Left cardiac atrium (tissue), 4 donors: ENCODE measurements at regions not wholly inside any gene's neighbourhood (a gene's known extent, or its start where the extent isn't known, plus 50 kb on each side); places are given as distances from the start of the nearest gene placed in this dataset.
A peak's percentile ranks its signal among the peaks of the same experiment; 100 is the strongest.
"Not testable (repeated sequence)": the region's sequence is repeated elsewhere in the genome, so short reads cannot be mapped to it uniquely, and the experiment has no call there.

Experiments
- ATAC-seq, 2 donors: fragments of 200-7000 bp; cut with Tn5 transposase; one replicate each; pipeline ENCODE4 v1.9.1; 2020; ENCODE audit warnings: mild to moderate bottlenecking in 2 of 2, moderate library complexity in 2 of 2
- DNase-seq: peaks from one replicate; pipeline ENCODE4 v3.0.0-alpha.2; 2020
- intact Hi-C, 2 donors: fragments of 100-400 bp; cut with DNase I; formaldehyde crosslinking; loops; one replicate each; pipeline versions ENCODE4 v1.14.1 to v1.15.1; 2022 to 2023
- donor health status: DM: no; HTN: yes; CAD: no.
- donor health status: DM: no; HTN: yes; CAD: no; lungs with severe emphysema.
- donor health status: DM: yes; HTN: yes; CAD: no.
- donor health status: Dilated cardiomyopathy.

DNA sequence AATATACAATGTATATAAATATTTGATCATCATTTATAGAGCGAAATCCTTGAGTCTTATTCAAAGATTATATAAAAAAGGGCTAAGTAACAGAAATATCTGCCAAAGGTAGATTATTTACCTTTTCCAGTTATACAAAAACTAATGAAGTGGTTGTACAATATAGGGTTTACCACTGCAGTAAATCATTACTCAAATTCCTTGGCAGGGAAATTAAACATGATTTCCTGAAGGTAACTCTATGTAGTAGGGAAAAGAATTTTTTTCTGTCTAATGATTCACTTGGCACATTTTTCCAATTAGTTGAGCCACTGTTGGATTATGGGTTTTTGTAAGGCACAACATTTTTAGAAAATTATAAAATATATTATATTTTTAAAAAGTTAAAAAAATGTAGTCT is 129.6 kb downstream of the NR2F2 start:
- intact Hi-C loops, result no loop called here
- DNase-seq, result no peak
- ATAC-seq, result no peak

DNA sequence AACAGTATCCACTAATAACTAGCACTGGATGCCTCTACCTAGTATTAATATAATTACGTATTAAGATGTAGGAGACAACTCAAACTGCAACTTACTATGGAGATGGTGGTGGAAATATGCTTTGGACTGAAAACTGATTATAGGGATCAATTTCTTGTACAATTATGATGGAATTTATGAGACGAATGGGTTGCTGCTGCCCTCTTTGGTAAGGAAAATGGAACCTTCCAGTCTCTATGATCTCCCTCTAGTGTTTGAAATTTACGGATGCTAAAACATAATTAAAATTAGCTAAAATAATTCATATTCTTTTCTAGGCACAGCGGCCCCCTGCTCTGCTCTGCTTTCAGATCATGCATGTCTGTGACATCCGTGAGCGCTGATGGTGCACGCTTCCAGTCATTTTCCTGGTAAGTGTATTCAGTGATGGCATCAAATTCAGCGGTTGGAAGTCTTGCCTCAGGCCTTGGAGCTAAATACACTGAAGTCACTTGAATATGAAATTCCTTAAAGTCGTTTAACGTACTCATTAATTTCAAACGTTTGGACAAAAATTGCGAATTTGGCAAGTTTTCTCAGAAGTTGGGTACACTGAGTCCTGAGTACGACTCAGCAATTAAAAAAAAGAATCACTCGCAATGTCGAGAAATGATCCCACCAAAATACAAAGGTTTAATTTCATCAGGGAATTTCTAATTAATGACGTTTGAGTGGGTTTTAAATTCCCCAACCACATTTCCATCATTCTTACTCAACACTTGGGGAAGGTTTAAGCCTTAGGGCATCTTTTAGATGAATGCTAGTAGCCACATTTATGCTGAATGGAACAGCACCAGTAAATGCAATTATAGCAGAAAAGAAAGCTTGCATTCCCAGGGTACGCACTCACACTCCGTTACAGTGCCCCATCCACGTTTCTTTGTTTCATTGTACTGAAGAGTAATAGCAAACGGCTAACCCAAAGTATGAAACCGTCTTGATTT is 132.6 kb downstream of the NR2F2 start:
- DNase-seq (no peak), ATAC-seq (no peak)
- intact Hi-C loops, result no loop called here

DNA sequence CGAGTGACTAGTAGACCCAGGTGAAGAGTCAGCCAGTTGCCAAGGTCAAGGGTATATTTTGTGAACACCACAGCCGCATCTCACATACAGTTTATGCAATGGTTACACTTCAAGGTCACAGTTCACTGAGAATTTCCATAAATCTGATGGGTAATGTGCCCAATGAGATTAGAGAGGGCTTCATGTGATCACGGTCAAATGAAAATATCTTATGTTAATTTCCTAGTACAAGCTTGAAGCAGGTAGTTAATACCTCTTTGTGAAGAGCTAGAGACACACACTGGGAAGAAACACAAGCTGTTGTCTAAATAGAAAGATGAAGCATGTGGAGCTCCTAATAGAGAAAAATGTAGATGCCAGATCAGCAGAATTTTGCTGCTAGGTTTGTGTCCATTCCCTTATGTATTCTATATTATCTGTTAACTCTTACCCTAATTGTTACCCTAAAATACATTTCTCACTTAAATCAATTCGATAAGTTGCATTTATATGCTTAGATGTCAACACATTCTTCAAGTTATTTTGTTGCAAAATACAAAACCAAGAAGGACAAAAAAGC is 136.0 kb downstream of the NR2F2 start:
- ATAC-seq (no peak), DNase-seq (no peak)
- intact Hi-C loops, result no loop called here

DNA sequence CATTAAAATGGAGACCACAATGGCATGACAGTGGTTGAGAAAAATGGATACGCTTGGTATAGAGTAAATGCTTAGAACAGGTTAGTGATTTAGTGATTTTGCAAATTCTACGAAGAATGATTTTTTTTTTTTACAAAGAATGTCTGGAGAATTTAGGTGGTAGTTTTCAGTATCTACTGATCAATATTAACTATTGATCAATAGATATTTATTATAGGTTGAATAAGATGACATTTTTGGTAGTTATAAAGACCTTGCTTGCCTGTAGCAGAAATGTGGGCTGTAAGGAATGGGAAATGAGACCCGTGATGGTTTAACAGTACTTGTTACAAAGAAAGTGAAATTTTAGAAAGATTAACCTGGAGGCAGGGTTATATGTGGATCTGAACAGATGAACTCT is 137.5 kb downstream of the NR2F2 start:
- intact Hi-C loops, result no loop called here
- ATAC-seq, result no peak
- no peak for DNase-seq

DNA sequence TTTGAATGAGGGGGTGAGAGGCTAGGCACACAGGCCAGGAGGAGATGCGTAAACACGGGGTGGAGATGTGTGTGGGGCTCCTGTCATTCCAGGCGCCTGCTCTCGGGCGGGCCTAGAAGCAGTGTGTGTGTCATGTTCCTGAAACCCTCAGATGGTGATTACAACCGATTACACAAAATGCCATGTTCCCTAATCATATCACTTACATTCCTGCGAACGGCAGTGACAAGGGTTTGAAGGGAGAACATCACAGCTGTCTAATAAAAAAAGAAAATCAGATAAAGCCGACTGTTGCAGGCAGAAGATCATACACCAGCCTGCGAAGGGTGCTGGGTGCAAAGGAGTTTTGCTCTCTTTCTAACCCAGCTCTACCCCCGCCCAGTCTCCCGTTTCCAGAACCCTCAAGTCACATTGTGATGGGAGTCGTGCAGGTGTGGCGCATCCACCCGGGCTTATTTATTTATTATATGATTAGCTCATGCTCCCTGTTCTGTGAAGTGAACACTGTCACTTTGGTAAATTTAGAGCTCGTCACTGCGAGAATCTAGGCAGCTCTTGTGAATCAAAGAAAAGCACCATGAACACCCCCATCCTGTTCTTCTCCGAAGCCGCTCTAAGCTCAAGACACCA is 140.3 kb downstream of the NR2F2 start:
- no peak for ATAC-seq
- intact Hi-C loops, result no loop called here
- no peak for DNase-seq

DNA sequence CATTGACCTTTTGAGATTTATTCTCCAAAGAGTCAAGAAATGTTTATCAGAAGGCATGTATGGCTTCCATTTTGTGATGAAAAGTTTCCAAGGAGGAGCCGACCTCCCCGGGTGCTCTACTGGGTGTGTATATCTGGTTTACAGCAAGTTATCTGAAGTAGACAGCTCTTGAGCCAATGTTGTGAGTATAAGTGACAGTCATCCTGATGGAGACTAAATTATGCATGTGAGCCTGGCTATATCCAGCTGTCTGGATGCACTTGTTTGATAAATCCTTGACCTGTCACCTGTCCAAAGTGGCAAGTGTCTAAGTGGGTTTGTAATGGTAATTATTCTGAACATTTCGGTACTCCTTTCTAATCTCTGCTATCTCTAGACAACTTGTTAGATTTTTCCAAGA is 142.2 kb downstream of the NR2F2 start:
- DNase-seq (no peak), ATAC-seq (peak in 1 of 2 donors; percentile 17)
- intact Hi-C loops, result no loop called here

DNA sequence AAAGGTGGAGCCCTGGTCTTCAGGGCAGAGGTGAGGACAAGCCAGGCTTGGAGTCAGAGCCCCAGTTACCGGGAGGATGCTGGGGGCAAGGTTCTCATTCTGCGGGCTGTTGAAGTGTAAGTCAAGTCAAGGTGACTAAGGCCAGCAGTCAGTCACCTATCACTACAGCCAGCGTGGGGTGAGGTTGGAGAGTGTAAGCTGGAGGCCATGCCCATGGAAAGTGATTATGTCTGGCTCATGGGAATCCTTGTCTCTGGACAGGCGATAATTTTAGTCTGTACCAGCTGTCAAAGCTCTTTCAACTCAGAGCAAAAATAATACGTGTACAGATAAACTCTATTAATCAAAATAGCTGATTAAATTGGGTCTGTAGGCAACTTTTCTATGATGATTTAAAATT is 143.1 kb downstream of the NR2F2 start:
- ATAC-seq (peak in 1 of 2 donors; percentile 49), DNase-seq (no peak)
- intact Hi-C loops, result no loop called here

DNA sequence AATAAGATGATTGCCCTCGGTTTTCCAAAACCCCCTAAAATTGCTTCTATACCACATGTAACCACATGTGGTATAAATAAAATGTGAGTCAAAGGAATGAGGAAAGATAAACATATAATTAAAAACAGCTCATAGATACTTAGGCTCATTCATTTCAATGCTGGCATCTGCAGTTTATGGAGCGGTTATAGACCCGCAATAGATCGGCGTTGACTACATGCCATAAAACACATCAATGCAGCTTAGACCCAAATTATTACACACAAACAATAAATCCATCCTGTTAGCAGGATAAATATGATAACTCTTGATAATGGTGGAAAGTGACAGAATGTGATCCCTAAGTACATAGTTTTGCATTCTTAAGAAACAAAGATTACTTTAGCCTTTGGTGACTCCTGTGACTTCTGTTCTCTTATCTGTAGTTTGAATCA is 143.7 kb downstream of the NR2F2 start:
- DNase-seq (no peak), ATAC-seq (no peak)
- intact Hi-C loops, result no loop called here

DNA sequence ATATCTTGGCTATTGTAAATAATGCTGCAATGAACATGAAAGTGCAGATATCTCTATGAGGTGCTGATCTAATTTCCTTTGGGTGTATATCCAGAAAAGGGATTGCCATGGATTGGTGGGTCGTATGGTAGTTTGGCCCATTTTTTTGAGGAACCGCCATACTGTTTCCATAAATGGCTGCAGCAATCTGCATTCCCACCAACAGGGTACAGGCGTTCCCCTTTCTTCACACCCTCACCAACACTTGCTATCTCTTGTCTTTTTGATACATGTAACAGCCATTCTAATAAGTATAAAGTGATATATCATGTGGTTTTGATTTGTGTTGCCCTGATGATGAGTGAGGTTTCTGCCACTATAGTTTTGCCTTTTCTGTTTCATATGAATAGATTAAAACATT is 146.7 kb downstream of the NR2F2 start:
- ATAC-seq, result no peak
- intact Hi-C loops, result no loop called here
- no peak for DNase-seq

DNA sequence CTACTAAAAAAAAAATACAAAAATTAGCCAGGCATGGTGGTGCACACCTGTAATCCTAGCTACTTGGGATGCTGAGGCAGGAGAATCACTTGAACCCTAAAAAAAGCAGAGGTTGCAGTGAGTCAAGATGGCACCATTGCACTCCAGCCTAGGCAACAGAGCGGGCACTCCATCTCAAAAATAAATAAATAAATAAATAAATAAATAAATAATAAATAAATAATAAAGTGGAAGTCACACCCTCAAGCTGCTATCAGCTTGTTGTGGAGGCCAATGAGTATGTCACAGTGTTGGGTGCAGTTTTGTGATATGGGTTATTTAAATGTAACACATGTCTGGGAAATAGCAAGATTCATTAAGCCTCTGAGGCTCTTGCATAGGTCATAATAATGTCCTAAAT is 153.9 kb downstream of the NR2F2 start:
- ATAC-seq, DNase-seq, intact Hi-C loops: not testable (repeated sequence)

DNA sequence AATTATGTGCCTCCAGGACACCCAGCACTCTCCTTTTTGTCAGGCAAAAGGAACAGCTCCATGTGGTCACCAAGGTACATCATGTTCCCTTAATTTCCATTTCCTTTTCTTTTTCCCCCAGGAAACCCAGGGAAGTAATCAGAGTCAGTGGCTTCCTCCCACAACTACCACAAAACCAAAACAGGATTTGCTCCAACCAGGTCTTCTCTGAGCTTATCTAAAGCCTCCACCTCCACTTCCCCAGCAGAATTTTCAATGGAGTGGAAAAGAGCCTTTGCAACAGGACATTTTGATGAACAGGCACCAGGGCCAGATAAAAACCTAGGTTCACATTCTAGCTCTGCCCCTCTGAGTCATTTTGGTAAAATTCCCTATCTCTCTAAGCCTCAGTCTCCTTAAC is 154.3 kb downstream of the NR2F2 start:
- intact Hi-C loops, result no loop called here
- ATAC-seq (no peak), DNase-seq (no peak)

DNA sequence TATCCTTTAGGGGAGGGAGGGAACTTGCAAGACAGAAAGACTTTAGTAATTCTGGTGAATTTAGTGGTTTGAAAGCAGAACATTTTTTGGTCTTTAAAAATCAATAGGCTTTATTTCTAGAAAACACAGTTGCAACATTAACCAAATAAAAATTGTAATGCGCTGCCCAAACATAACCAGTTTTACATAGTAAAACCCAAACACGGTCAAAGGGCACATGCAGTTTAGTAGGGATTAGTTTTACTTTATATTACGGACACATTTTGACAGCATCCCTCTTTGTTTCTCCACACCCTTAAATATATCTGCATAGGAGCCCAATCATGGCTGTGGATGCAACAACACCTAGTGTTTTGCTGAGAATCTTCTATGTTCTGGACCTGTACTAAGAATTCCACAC is 156.7 kb downstream of the NR2F2 start:
- no peak for ATAC-seq
- intact Hi-C loops, result no loop called here
- no peak for DNase-seq

DNA sequence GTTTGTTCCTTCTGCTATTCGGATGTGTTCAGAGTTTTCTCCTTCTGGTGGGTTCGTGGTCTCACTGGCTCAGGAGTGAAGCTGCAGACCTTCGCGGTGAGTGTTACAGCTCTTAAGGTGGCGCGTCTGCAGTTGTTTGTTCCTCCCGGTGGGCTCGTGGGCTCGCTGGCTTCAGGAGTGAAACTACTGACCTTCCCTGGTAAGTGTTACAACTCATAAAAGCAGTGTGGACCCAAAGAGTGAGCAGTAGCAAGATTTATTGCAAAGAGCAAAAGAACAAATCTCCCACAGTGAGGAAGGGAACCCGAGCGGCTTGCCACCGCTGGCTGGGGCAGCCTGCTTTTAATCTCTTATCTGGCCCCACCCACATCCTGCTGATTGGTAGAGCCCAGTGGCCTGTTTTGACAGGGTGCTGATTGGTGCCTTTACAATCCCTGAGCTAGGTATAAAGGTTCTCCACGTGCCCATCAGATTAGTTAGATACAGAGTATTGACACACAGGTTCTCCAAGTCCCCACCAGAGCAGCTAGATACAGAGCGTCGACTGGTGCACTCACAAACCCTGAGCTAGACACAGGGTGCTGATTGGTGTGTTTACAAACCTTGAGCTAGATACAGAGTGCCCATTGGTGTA is 160.7 kb downstream of the NR2F2 start:
- DNase-seq, intact Hi-C loops, ATAC-seq: not testable (repeated sequence)

DNA sequence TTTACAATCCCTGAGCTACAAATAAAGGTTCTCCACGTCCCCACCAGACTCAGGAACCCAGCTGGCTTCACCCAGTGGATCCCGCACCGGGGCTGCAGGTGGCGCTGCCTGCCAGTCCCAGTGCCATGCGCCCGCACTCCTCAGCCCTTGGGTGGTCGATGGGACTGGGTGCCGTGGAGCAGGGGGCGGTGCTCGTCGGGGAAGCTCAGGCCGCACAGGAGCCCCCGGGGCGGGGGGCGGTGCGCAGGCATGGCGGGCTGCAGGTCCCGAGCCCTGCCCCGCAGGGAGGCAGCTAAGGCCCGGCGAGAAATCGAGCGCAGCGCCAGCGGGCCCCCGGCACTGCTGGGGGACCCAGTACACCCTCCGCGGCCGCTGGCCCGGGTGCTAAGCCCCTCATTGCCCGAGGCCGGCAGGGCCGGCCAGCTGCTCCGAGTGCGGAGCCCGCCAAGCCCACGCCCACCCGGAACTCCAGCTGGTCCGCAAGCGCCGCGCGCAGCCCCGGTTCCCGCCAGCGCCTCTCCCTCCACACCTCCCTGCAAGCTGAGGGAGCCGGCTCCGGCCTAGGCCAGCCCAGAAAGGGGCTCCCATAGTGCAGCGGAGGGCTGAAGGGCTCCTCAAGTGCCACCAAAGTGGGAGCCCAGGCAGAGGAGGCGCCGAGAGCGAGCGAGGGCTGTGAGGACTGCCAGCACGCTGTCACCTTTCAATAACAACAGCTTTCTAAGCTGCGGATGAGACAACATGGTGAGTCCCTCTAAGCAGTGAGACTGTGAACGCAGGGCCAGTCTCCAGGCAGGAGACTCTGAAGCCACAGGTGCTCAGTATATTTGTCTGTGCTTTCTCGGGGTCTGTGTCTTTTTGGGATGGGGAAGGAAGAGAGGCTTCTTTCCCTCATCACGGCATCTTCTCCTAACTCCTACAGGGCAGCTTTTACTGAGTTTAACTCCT is 161.5 kb downstream of the NR2F2 start:
- DNase-seq, ATAC-seq, intact Hi-C loops: not testable (repeated sequence)

DNA sequence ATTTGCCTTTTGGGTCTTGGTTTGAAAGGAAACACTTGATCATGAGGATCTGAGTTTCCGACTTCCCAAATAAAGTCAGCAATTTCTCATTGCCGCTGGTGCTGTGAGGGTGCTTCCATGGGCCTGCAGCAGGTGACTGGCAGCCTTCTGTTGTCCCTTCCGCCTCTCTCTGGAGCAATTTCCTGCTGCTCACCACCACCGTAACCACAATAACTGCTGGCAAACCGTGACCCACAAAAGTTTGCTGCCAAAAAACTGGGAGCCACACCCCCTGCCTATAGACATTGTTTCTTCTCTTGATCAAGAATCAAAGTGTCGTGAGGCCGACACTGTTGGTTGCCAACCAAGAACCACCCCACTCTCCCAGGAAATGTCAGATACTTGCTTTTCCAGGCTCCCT is 164.0 kb downstream of the NR2F2 start:
- ATAC-seq, result no peak

DNA sequence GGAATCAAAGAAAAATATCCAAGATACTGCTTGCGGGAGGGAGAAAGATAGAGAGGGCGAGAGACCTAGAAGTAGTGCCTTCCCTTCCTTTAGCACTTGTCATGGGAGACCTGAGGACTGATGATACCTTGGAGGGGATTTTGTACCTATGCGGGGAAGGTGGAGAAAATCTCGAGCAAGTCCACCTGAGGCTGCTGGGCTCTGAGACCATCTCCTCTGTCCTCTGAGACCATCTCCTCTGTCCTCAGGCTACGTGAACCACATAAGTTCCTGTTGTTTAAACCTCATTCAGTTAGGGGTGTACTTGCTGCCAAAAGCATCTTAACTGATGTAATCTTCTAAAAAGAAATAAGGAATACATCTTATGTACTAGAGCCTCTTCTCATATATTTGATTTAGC is 164.9 kb downstream of the NR2F2 start:
- ATAC-seq (no peak), DNase-seq (no peak)
- intact Hi-C loops, result no loop called here

More for the DNA sequence above, 164.0 kb downstream of the NR2F2 start:
- intact Hi-C loops, result no loop called here
- no peak for DNase-seq

DNA sequence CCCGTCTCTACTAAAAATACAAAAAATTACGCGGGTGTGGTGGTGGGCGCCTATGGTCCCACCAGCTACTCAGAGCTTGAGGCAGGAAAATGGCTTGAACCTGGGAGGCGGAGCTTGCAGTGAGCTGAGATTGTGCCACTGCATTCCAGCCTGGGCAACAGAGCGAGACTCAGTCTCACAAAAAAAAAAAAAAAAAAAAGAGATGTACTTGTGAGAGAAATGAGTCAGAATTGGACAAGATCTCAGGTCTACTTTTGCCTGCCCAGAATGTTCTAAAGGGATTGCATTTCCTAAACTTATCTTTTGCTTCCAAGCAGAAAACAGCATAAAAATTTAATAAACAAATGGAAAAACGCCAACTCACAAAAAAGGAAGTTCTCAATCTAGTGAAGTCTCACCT is 167.5 kb downstream of the NR2F2 start:
- ATAC-seq, result no peak
- no peak for DNase-seq

DNA sequence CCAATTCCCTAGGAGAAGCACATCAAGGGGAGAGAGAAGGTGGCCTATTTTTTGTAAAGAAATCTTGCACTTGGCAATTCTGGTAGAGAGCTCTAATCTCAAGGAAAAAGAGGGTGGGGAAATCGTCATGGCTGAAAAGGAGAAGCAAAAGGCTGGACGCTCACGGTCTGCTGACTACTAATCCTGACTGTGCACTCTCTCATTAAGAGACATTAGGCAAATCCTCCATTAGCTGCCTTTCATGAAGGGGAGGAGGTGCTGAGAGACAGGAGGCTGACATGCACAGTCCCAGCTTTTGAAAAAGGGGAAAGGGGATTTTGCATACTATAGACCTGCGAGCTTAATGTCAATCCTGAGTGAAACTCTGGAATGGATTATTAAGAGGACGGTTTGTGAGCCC is 170.0 kb downstream of the NR2F2 start:
- intact Hi-C loops, result no loop called here
- ATAC-seq, result no peak
- no peak for DNase-seq

More for the DNA sequence above, 167.5 kb downstream of the NR2F2 start:
- intact Hi-C loops, result no loop called here

DNA sequence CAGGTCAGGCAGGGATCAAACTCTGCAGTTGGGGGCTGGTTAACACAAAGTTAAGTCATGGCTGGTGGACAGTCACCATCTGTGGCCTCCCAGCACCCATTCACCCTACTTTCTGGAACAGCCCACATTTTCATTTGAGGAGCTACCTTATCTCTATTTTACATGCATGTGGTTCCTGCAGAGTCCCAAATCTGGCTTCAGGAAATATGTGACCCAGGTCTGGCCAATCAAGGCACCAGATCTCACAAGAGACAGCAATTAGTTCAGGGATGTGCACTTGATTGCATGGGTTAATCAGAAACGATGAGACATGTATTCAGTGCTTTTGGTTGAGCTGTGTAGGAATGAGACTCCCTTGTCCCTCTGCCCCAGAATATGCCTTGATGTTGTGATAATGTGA is 170.9 kb downstream of the NR2F2 start:
- no peak for ATAC-seq
- intact Hi-C loops, result no loop called here
- no peak for DNase-seq
